Gastroesophageal sphincter (tissue), 3 donors: ENCODE measurements at regions not wholly inside any gene's neighbourhood (a gene's known extent, or its start where the extent isn't known, plus 50 kb on each side); places are given as distances from the start of the nearest gene placed in this dataset.

Experiments used
- POLR2A ChIP-seq, 2 donors: fragments of 450-650 bp; IDR thresholded peaks; one replicate each; pipeline ENCODE4 v1.6.1; 2017; ENCODE audit warnings: antibody characterized with exemption in 2 of 2, mild to moderate bottlenecking in 2 of 2, moderate library complexity in 1 of 2
- POLR2AphosphoS5 ChIP-seq: sonication (generic); formaldehyde crosslinking; IDR thresholded peaks from one replicate; pipeline ENCODE4 v1.6.1; 2017; ENCODE audit warnings: antibody characterized with exemption
- TF ChIP-seq, protein P1 (sequence below), 4 experiments: fragments of 200-600 bp in 2 of 4; fragments of 450-650 bp in 2 of 4; sonication (generic) in 1 of 4; IDR thresholded peaks; one replicate each; pipeline ENCODE4 v1.5.1; 2017 to 2019; ENCODE audit warnings: antibody characterized with exemption in 4 of 4, mild to moderate bottlenecking in 2 of 4, moderate library complexity in 2 of 4

DNA sequence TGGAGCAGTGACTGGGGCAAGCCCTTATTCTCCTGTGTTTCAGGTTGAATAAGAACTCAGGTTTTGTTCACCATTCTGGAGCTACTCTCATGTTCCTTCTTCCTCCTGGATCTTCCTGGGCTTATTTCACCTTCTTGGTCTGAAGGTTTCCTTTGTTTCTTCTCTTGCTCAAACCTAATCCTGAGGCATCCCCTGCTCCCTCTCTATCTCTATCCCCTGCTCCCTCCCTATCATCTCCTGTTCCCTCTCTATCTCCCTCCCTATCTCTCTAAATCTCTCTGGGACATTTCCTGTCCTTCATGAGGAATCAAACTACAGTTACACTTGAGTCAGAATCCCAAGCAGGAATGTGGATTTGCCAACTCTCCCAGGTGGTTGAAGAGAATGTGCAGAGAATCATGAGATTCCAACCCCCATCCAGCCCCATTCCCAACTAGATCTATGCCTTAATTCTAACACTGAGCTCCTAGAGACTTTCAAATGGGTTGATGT, 134.9 kb upstream of the ZIC3 start:
- TF ChIP-seq, protein P1, sequence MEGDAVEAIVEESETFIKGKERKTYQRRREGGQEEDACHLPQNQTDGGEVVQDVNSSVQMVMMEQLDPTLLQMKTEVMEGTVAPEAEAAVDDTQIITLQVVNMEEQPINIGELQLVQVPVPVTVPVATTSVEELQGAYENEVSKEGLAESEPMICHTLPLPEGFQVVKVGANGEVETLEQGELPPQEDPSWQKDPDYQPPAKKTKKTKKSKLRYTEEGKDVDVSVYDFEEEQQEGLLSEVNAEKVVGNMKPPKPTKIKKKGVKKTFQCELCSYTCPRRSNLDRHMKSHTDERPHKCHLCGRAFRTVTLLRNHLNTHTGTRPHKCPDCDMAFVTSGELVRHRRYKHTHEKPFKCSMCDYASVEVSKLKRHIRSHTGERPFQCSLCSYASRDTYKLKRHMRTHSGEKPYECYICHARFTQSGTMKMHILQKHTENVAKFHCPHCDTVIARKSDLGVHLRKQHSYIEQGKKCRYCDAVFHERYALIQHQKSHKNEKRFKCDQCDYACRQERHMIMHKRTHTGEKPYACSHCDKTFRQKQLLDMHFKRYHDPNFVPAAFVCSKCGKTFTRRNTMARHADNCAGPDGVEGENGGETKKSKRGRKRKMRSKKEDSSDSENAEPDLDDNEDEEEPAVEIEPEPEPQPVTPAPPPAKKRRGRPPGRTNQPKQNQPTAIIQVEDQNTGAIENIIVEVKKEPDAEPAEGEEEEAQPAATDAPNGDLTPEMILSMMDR (IDR thresholded peaks at IDR 0.05): no peak
- no peak for TF ChIP-seq POLR2A (IDR thresholded peaks at IDR 0.05)
- no peak for TF ChIP-seq POLR2AphosphoS5
